ENCODE measurements at regions not wholly inside any gene's neighbourhood (a gene's known extent, or its start where the extent isn't known, plus 50 kb on each side); places are given as distances from the start of the nearest gene placed in this dataset.
"Not testable (repeated sequence)": the region's sequence is repeated elsewhere in the genome, so short reads cannot be mapped to it uniquely, and the experiment has no call there.

DNA sequence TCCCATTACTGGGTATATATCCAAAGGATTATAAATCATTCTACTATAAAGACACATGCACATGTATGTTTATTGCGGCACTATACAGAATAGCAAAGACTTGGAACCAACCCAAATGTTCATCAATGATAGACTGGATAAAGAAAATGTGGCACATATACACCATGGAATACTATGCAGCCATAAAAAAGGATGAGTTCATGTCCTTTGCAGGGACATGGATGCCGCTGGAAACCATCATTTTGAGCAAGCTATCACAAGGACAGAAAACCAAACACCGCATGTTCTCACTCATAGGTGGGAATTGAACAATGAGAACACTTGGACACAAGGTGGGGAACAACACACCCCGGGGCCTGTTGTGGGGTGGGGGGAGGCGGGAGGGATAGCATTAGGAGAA is 57.0 kb upstream of the NEUROD1 start:
- H3K23ac ChIP-seq (ENCODE audit: insufficient read length, low read depth, low read length); H2BK20ac ChIP-seq (ENCODE audit: low read depth, low read length, poor library complexity, severe bottlenecking); H3K27ac ChIP-seq (ENCODE audit: insufficient read length, low read depth, low read length); H3K4me1 ChIP-seq (ENCODE audit: insufficient read depth, low read length); H3K4me3 Mint-ChIP-seq; H4K5ac ChIP-seq (ENCODE audit: insufficient read length, low read depth, low read length); H3T11ph ChIP-seq (ENCODE audit: low read length); H4K8ac ChIP-seq (replicated peaks; ENCODE audit: insufficient read length, low read depth, low read length); H3K4me1 Mint-ChIP-seq; H2BK12ac ChIP-seq (ENCODE audit: insufficient read length, low read depth, low read length); H4K91ac ChIP-seq (ENCODE audit: insufficient read length, low read depth, low read length); H2BK5ac ChIP-seq (ENCODE audit: insufficient read length, low read length); H3K27ac Mint-ChIP-seq; H3K79me2 ChIP-seq (ENCODE audit: insufficient read depth, low read length); H3K4me2 ChIP-seq (ENCODE audit: insufficient read depth, insufficient read length, low read length); H3K36me3 Mint-ChIP-seq (ENCODE audit: insufficient read depth in 1 of 3, low read depth in 3 of 3); H3K4ac ChIP-seq (ENCODE audit: low read depth, low read length); H3K23me2 ChIP-seq (ENCODE audit: insufficient read length, low read depth, low read length, poor library complexity, severe bottlenecking); DNase-seq; H2BK120ac ChIP-seq (ENCODE audit: low read depth, low read length, poor library complexity, severe bottlenecking); H3K27me3 ChIP-seq (ENCODE audit: insufficient read depth, low read length); H2AFZ ChIP-seq (ENCODE audit: low read length); H3K56ac ChIP-seq (ENCODE audit: insufficient read length, low read depth, low read length); H2BK15ac ChIP-seq (ENCODE audit: low read depth, low read length); H3K9me3 Mint-ChIP-seq; H2AK5ac ChIP-seq (ENCODE audit: insufficient read length, low read length); H4K20me1 ChIP-seq (ENCODE audit: control insufficient read depth, insufficient read depth, insufficient read length); H3K9ac ChIP-seq (ENCODE audit: extremely low read depth, insufficient read length, low read length); H3K18ac ChIP-seq (ENCODE audit: insufficient read length, low read depth, low read length); H3K9me3 ChIP-seq (ENCODE audit: control insufficient read depth, low read depth, low read length); H3K79me1 ChIP-seq (ENCODE audit: insufficient read depth, low read depth, low read length, poor library complexity, severe bottlenecking); H3K14ac ChIP-seq (ENCODE audit: insufficient read depth, low read length); H3K27me3 Mint-ChIP-seq (ENCODE audit: low read depth): not testable (repeated sequence)
- no CpG with 5 or more reads among the region's 5 CpGs for WGBS (ENCODE audit: extremely low coverage, insufficient read length, low lambda C conversion rate)

Data from H9 (cell line).